Myocyte (in vitro differentiated cells): ENCODE measurements at regions not wholly inside any gene's neighbourhood (a gene's known extent, or its start where the extent isn't known, plus 50 kb on each side); places are given as distances from the start of the nearest gene placed in this dataset.
A peak's percentile ranks its signal among the peaks of the same experiment; 100 is the strongest.
"Not testable (repeated sequence)": the region's sequence is repeated elsewhere in the genome, so short reads cannot be mapped to it uniquely, and the experiment has no call there.

Experiments used
- DNase-seq: peaks from one replicate; pipeline ENCODE4 v3.0.0-alpha.2; 2012; ENCODE audit warnings: low read depth

DNA sequence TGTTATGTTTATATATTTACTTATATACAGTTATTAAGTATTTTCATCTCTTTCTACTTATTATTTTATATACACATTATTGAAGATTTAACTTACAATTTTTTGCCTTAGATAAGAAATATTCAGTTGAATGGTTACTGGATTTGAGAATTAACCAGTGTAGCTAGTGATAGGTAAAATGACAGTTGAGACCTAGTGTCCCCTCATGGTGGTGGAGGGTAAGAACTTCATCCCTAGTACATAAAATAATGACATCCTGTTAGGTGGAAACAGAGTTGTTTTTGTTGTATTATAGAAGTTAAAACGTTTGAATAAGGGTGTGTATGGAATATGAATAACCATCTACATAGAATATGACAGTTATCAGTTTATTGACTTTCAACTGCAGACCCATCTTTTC, 1152.4 kb upstream of the ALCAM start:
- DNase-seq = no peak

DNA sequence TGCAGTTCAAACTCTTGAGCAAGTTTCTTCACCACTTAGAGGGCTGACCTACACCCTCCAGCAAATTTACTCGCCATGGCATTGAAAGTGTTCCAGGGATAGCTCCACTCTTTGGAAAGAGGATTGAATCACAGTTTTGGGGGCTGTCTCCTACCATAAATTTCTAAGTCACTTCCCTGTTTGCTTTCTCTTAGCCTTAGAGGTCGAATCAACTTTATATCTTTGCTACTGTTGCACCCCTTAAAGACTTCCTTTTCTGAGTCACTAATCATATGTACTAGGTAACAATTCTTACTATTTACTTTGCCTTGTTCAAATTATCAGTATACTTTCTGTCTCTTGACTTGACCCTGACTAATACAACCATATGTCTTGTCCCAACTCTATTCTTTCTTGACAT, 1151.8 kb upstream of the ALCAM start:
- no peak for DNase-seq

DNA sequence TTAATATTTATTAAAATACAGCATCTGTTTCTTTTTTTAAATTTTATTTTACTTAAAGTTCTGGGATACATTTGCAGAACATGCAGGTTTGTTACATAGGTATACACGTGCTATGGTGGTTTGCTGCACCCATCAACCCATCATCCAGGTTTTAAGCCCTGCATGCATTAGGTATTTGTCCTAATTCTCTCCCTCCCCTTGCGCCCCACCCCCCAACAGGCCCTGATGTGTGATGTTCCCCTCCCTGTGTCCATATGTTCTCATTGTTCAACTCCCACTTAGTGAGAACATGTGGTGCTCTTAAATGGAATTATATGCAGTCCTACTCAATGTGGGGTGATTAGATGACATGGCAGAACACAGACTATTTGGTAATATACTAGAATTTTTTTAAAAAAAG, 1147.7 kb upstream of the ALCAM start:
- not testable (repeated sequence) for DNase-seq

DNA sequence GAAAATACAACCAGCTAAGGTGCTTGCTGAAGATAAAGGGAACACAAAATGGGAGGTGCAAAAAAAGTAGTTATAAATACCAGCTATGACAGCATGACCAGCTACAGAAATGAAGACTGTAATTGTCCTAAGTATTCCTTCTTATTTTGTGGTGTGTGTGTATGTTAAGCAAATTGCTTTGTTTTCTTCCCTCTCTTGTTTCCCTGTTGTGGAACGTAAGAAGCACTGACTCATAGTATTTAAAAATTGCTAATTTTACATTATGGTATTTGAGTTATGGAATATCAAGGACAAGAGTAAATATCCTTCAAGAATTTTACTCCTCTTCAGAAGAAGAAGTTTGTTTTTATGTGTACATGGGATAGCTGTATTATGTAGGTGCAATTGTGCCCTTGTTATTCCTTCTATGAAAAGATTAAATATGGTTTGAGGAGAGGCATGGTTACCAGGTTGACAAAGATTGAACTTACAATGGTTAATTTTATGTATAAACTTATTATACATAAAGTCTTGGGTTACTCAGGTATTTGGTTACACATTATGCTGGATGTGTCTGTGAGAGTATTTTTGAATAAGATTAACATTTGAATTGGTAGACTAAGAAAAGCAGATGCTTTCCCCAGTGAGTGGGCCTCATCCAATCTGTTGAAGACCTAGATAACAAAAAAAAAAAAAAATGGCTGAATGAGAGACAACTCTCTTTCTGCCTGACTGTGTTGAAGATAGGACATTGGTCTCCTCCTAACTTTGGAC, 1132.1 kb upstream of the ALCAM start:
- no peak for DNase-seq

DNA sequence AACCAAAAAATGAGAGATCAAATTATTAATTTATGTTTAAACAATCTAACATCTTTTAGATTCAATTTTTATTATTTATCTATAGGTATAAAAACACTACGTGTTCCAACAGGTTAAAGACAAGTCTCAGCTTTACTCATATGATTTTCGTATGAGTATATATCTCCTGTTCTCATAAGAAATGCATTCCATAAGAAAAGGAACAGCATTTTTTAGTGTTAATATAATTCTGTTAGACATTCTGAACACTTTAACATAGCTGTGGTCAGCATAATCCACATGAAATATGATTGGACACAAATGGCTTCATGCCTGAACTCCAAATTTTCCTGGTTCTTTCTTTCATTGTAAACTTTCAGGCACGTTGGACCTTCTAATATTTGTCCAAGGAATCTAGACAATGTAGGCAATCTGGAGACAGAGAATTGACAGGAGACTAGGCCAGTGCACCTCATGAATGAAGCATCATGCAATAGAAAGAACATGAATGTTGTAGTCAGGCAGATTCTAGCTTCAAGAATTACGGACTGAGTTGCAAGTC, 1122.0 kb upstream of the ALCAM start:
- no peak for DNase-seq

DNA sequence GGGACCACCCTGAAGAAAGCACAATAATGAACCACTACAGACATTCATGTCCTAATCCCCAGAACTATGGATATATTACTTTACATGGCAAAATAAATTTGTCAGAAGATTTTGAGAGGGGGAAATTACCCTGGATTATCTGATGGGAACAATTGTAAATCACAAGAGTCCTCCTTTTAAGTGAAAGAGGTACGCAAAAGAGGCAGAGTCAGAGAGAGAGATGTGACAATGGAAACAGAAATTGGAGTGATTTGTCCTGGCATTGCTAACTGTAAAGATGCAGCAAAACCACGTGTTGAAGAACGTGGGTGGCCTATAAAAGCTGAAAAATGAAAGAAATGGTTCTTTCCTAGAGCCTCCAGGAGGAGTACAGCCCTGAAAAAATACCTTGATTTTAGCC, 1121.4 kb upstream of the ALCAM start:
- no peak for DNase-seq

DNA sequence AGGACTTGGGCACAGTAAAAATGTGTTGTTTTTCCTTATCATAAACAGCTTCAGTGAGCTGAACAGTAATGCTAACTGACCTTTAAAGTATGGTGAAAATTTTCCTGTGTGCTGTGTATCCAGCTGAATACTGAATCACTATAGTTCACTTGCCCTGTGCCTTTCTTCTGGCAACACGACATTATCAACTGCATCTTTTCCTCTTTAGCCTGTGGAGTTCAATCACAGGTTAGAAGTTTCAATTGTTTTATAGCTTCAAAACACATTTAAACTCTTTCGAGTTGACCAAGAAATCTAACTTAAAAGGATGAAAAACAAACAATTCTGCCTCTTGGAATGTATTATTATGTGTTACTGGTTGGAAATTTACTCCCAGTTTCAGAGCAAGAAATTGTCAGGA, 1120.7 kb upstream of the ALCAM start:
- DNase-seq = no peak

DNA sequence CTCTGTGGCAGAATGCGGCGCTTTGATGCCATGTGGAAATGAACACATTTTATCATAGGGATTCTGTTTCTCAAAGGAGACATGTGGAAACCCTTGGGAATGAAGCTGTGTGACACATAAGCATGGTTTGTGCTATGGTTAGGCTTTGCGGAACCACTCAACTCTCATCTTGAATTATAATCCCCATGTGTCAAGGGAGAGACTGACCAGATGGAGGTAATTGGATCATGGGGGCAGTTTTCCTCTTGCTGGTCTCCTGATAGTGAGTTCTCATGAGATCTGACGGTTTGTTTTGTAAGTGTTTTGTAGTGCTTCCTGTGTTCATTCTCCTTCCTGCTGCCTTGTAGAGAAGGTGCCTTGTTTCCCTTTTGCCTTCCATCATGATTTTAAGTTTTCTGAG, 1109.2 kb upstream of the ALCAM start:
- no peak for DNase-seq

DNA sequence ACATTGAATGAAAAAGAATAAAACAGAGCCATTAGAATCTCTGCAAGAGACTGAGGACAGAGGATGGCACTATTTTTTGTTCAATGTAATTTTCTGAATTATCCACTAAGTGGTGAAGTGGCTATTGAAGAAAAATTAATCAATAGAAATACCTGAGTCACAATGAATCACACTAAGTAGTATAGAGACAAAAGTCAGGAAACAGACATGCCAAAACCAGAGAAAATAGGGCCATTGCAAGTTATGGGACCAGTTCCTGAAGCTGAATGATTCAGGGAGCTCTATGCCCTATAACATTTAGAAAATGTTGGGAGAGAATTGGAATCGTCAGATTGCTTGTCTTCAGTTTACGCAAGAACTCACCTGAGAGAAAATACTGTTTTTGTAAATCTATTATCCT, 1103.2 kb upstream of the ALCAM start:
- no peak for DNase-seq

DNA sequence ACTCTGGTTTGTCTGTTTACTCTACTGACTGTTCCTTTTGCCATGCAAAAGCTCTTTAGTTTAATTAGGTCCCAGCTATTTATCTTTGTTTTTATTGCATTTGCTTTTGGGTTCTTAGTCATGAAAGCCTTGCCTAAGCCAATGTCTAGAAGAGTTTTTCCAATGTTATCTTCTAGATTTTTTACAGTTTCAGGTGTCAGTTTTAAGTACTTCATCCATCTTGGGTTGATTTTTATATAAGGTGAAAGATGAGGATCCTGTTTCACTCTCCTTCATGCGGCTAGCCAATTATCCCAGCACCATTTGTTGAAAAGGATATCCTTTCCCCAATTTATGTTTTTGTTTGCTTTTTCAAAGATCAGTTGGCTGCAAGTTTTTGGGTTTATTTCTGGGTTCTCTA, 1100.5 kb upstream of the ALCAM start:
- DNase-seq = not testable (repeated sequence)

DNA sequence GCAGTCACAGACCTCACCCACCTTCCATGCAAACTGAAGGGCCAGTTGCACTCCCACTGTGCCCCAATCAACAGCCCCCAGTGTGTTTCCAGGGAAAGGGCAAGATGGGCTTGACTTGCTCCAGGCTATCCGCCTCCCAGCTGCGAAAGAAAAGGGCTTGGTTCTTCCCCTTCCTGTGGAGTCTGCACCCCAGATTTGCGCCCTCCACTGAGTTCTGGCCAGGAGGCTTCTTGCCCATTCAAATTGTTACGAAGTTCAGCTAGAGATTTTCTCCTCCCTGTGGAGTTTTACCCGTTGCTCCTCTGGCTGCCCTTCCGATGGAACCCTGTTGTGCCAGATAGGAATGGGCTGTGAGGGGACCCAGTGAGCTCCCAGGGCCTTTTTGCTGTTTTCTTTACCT, 1096.9 kb upstream of the ALCAM start:
- no peak for DNase-seq

DNA sequence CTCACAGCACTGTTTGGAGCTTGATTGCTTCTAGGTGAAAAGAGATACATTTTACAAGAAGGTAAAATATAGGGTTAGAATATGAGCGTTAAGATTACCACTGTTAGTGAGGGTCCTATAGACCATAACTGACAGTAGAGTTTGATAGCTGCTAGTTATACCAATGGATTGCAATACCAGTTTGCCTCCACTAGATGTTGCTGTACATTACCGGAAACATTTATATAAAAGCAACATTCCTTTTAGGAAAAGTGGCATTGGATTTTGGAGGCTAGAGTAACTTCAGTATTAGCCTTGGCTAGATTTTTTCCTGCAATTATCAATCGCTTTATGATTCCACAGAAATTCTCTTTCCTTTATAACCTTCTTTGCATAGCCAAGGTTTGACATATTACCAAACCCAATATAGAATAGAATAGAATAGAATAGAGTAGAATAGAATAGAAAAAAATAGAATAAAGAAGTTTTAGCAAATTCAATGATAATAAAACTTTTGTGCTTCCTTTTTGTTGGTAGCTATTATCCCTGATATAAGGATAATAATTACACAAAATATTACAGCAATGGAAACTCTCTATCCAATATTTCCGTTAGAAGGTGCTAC, 1093.6 kb upstream of the ALCAM start:
- peak; percentile 66 for DNase-seq

DNA sequence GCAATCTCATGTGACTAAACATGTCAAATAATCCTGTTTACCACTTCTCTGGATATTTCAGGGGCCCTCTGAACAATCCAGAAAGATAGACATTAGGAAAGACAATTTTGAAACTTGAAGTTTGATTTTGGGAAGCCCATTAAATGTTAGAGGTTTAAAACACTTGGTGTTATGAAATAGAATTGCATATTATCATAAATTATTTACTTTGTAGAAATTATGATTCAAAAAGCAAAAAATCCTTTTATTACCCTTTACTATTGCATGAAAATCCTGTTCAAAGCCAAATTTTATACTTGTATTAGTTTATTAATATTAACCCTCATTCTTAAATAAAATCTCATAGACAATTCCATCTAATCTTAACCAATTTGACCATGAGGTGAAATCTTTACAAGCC, 1091.5 kb upstream of the ALCAM start:
- no peak for DNase-seq

DNA sequence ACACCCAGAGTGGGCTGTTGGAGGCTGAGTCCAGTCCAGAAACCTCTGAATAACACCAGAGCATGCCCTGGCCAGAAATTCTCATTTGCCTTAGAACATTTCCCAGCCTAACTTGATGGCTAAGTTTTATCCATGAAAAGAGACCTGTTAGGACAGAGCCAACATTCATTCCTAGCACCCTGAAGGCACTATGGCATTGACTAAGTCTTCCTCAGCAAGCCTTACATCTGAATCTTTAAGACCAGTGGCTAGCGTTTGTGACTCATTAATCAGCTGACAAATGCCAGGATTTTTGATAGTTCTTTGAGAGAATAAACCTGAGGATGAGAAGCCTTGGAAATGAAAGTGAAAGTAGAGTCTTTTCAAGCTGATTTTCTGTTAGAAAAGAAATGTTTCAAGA, 1087.1 kb upstream of the ALCAM start:
- DNase-seq = peak; percentile 33

DNA sequence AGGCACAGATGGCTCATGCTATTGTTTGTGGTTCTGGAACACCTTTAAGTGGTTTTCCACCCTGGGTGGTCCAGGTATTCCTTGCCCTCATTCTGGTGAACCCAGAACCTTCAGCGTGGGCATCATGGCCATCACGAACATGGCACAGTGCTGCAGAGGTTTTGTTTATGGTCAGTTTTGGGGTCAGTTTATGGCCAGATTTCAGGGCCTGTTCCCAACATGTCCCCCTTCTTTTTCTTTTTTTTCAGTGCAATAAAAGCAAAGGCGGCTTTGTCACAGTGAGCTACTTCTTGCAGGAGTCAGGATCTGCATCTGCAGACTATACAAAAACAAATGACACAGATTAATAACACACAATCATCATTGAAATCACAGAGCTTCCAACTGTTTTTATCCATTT, 1085.0 kb upstream of the ALCAM start:
- DNase-seq = no peak

DNA sequence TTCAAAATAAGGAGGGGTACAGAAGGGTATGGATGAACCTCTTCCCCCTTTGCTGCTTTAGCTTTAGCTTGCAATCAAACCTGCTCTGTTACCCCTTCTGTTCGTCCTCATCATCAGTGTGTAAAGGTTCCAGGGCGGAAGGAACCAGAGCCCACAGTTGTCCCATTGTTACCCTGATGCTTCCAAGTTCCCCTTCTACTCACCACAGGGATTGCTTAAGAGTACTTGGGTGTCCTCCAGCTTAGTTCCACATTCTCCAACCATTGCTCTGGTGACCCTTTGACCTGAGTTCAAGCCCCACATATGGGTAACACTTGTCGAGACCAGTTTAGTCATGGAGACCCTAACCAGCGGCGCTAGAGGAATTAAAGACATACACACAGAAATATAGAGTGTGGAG, 1080.1 kb upstream of the ALCAM start:
- no peak for DNase-seq

DNA sequence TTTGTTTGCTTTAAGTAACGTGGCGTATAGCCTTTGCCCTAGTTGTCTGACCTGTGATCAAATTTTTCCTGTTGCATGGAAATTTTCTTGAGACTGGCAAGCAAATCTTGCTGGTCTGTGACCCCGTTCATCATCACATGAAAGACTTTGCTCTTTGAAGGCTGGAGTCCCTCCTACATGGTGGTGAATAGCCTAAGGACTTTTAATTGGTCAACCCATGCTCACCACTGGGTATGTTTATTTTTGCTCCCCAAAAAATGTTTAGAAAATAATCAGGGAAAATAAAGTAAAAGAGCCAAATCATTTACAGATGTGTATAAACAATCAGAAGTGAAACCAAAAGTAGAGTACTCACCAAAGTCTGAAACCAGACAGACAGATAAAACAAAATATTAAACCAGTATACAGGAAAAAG, 1075.3 kb upstream of the ALCAM start:
- DNase-seq = peak; percentile 10

DNA sequence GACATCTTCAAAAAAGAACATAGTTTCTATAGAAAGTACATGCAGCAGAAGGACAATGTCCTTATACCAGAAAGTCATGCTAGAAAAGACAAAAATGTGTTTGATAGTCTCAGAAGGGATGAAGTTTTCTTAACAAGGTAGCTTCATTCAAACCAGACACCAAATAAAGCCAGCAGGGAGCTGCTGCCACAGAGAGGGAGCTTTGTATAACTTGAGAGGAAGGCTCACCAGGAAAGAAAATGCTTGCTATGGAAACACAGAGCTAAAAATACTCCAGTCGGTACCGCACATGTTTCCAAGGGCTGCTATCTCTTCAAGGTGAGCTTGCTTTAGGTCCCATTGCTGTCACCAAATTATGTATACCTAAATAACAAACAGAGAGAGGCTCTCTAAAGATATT, 1074.8 kb upstream of the ALCAM start:
- DNase-seq = peak; percentile 11

DNA sequence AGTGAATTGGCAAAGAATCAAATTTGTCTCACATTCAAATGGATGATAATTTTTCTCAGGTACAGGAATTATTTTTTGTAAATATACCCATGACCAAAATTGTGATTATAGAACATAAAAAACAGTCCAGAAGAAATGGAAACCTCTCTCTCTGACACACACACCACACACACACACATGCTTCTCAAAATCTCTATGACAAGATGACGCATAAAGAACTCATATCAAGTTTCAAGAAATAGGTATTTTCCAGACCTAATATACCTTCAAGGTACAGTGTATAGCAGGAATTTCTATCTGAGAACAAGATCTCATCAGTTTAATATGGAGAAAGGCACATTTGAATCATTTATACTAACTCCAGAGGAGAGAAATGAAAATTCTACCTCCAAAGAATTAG, 1069.1 kb upstream of the ALCAM start:
- no peak for DNase-seq

DNA sequence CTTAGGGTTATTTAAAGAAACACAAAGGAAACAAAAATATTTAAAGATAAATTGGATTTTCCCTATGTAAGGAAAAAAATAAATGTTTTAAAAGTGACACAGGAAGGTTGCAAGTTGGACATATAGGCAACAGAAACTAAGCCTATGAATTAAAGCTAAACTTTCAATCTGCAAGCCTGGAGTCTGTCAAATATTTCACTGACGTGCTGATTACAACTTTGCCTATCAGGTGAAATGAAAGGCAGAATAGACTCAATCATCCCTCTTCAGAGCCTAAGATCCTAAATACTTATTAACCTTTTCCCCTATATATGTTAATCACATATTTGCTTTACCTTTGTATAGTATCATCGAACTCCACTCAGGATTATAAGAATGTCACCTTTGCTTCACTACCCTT, 1068.0 kb upstream of the ALCAM start:
- DNase-seq = no peak

DNA sequence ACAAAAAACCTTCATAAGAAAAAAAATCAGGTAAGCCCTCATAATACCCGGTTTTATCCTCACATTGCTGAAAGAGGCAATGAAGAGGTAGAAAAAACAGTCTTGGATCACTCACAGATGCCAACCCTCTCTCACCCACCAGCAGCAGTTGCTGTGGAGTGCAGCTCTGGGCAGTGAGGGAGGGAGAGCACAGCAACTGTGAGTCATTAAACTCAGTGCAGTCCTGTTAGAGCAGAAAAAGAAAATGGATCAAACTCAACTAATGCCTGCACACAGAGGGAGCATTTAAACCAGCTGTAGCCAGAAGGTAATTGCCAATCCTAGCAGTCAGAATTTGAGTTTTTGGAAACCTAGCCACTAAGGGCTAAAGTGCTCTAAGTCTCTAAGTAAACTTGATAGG, 1050.6 kb upstream of the ALCAM start:
- DNase-seq = peak; percentile 69

DNA sequence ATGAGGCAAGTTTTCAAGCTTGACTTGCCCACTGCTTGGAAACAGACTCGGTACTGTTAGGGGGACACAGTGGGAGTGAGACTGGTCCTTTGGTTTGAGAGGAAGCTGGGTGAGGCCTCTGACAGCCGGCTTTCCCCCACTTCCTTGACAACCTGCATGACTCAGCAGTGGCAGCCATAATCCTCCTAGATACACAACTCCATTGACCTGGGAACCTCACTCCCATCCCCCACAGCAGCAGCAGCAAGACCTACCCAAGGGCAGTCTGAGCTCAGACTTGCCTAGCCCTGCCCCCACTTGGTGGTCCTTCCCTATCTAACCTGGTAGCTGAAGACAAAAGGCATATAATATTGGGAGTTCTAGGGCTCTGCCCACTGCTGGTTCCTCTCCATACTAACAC, 1043.5 kb upstream of the ALCAM start:
- DNase-seq = no peak

DNA sequence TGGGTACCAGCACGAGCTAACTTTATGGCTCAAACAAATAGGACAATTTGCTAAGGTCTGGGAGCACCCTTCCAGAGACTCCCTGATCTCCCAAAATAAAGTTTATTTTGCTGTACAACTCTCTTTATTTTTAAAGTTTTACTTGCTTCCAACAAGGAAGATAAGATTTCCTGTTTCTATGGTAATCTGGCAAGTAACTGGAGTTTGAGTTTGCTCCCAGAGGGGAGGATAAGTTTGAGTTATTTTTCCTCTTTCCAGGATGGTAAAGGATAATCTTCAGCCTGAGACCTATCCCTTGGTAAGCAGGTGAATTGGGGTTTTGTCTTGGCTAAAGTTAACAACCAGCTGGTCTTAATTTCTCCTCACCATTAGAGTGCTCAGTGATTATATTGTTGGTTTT, 1019.4 kb upstream of the ALCAM start:
- peak; percentile 5 for DNase-seq
